Activated CD8-positive, alpha-beta memory T cell treated with anti-CD3 and anti-CD28 coated beads for 36 hours (primary cell): ENCODE measurements at regions not wholly inside any gene's neighbourhood (a gene's known extent, or its start where the extent isn't known, plus 50 kb on each side); places are given as distances from the start of the nearest gene placed in this dataset.
"Not testable (repeated sequence)": the region's sequence is repeated elsewhere in the genome, so short reads cannot be mapped to it uniquely, and the experiment has no call there.

ENCODE experiments used
- CTCF ChIA-PET: fragments of 350-600 bp; sonication (Branson Sonifier 250); formaldehyde crosslinking; loops from one replicate; lab custom pipeline; 2021; ENCODE audit warnings: antibody characterized with exemption; lab: Charles Lee
- POLR2A ChIA-PET: fragments of 350-600 bp; sonication (Branson Sonifier 250); formaldehyde crosslinking; loops from one replicate; lab custom pipeline; 2021; ENCODE audit warnings: antibody characterized with exemption; lab: Charles Lee

- CTCF ChIA-PET, POLR2A ChIA-PET: not testable (repeated sequence)
Observed at GRCh38 chrX:115840729-115841409, 279.9 kb downstream of the PLS3 start.

- CTCF ChIA-PET, POLR2A ChIA-PET: not testable (repeated sequence)
Observed at GRCh38 chrX:115850986-115851385, 290.0 kb downstream of the PLS3 start.

- POLR2A ChIA-PET, CTCF ChIA-PET: not testable (repeated sequence)
Observed at GRCh38 chrX:115853260-115853659, 292.3 kb downstream of the PLS3 start.

GRCh38 chrX:115881170-115881569 lies 289.4 kb upstream of the AGTR2 start:
- CTCF ChIA-PET, POLR2A ChIA-PET: not testable (repeated sequence)

- CTCF ChIA-PET, POLR2A ChIA-PET: not testable (repeated sequence)
Observed at GRCh38 chrX:115884121-115884520, 286.4 kb upstream of the AGTR2 start.

- CTCF ChIA-PET, POLR2A ChIA-PET: not testable (repeated sequence)
Observed at GRCh38 chrX:115888041-115888440, 282.5 kb upstream of the AGTR2 start.

GRCh38 chrX:115888519-115888918 lies 282.0 kb upstream of the AGTR2 start:
- CTCF ChIA-PET, result not testable (repeated sequence)

GRCh38 chrX:115889121-115889890 lies 281.2 kb upstream of the AGTR2 start:
- CTCF ChIA-PET, result no interaction called here
- POLR2A ChIA-PET, result no interaction called here

More at GRCh38 chrX:115888519-115888918, 282.0 kb upstream of the AGTR2 start:
- POLR2A ChIA-PET, result not testable (repeated sequence)

GRCh38 chrX:115892056-115892708 lies 278.4 kb upstream of the AGTR2 start:
- ChIA-PET CTCF (no interaction called here), POLR2A (no interaction called here)

GRCh38 chrX:115892787-115893671 lies 277.5 kb upstream of the AGTR2 start:
- POLR2A ChIA-PET, result no interaction called here

GRCh38 chrX:115894087-115894486 lies 276.5 kb upstream of the AGTR2 start:
- POLR2A ChIA-PET, result no interaction called here
- CTCF ChIA-PET, result no interaction called here

More at GRCh38 chrX:115892787-115893671, 277.5 kb upstream of the AGTR2 start:
- CTCF ChIA-PET, result no interaction called here

- POLR2A ChIA-PET, result no interaction called here
- CTCF ChIA-PET, result no interaction called here
Observed at GRCh38 chrX:115895678-115896329, 274.7 kb upstream of the AGTR2 start.

- POLR2A ChIA-PET, result no interaction called here
Observed at GRCh38 chrX:115896362-115896761, 274.2 kb upstream of the AGTR2 start.

GRCh38 chrX:115897956-115898355 lies 272.6 kb upstream of the AGTR2 start:
- ChIA-PET CTCF (no interaction called here), POLR2A (no interaction called here)

More at GRCh38 chrX:115896362-115896761, 274.2 kb upstream of the AGTR2 start:
- CTCF ChIA-PET, result no interaction called here

GRCh38 chrX:115898382-115899001 lies 272.1 kb upstream of the AGTR2 start:
- ChIA-PET POLR2A (no interaction called here), CTCF (no interaction called here)

GRCh38 chrX:115900425-115900824 lies 270.1 kb upstream of the AGTR2 start:
- POLR2A ChIA-PET, result no interaction called here
- CTCF ChIA-PET, result no interaction called here

GRCh38 chrX:115901241-115901640 lies 269.3 kb upstream of the AGTR2 start:
- ChIA-PET POLR2A (no interaction called here), CTCF (no interaction called here)

- CTCF ChIA-PET, result no interaction called here
- POLR2A ChIA-PET, result no interaction called here
Observed at GRCh38 chrX:115902995-115903394, 267.5 kb upstream of the AGTR2 start.

- CTCF ChIA-PET, result no interaction called here
- POLR2A ChIA-PET, result no interaction called here
Observed at GRCh38 chrX:115906276-115906675, 264.3 kb upstream of the AGTR2 start.
